Left forelimb (tissue), 1 donor: ENCODE measurements at regions not wholly inside any gene's neighbourhood (a gene's known extent, or its start where the extent isn't known, plus 50 kb on each side); places are given as distances from the start of the nearest gene placed in this dataset.
"Not testable (repeated sequence)": the region's sequence is repeated elsewhere in the genome, so short reads cannot be mapped to it uniquely, and the experiment has no call there.

ENCODE experiments used
- DNase-seq: peaks from one replicate; pipeline ENCODE4 v3.0.0-alpha.2; 2018; ENCODE audit warnings: low spot score

- DNase-seq, result no peak
These were observed 90.3 kb upstream of the RASSF8 start for GRCh38 chr12:25868193-25868592.

GRCh38 chr12:25872137-25872536 lies 86.3 kb upstream of the RASSF8 start:
- DNase-seq, result no peak

GRCh38 chr12:25875661-25876060 lies 82.8 kb upstream of the RASSF8 start:
- no peak for DNase-seq

GRCh38 chr12:25876383-25877045 lies 82.0 kb upstream of the RASSF8 start:
- no peak for DNase-seq

GRCh38 chr12:25877446-25877845 lies 81.0 kb upstream of the RASSF8 start:
- DNase-seq, result no peak

- DNase-seq, result no peak
These were observed 76.2 kb upstream of the RASSF8 start for GRCh38 chr12:25882266-25882665.

- DNase-seq, result no peak
These were observed 75.2 kb upstream of the RASSF8 start for GRCh38 chr12:25883026-25883916.

- no peak for DNase-seq
These were observed 74.2 kb upstream of the RASSF8 start for GRCh38 chr12:25884024-25884919.

- DNase-seq, result no peak
These were observed 73.6 kb upstream of the RASSF8 start for GRCh38 chr12:25884920-25885234.

GRCh38 chr12:25886396-25886795 lies 72.1 kb upstream of the RASSF8 start:
- DNase-seq, result no peak

- no peak for DNase-seq
These were observed 71.1 kb upstream of the RASSF8 start for GRCh38 chr12:25887367-25887766.

- DNase-seq, result no peak
These were observed 69.3 kb upstream of the RASSF8 start for GRCh38 chr12:25889185-25889584.

GRCh38 chr12:25891095-25891494 lies 67.4 kb upstream of the RASSF8 start:
- DNase-seq, result not testable (repeated sequence)

GRCh38 chr12:25894759-25895158 lies 63.7 kb upstream of the RASSF8 start:
- no peak for DNase-seq

- no peak for DNase-seq
These were observed 61.5 kb upstream of the RASSF8 start for GRCh38 chr12:25896981-25897380.

- no peak for DNase-seq
These were observed 54.8 kb upstream of the RASSF8 start for GRCh38 chr12:25903603-25904245.

- DNase-seq, result no peak
These were observed 54.0 kb upstream of the RASSF8 start for GRCh38 chr12:25904442-25904841.

- no peak for DNase-seq
These were observed 51.7 kb upstream of the RASSF8 start for GRCh38 chr12:25906651-25907340.
